A673 (cell line): ENCODE measurements at regions not wholly inside any gene's neighbourhood (a gene's known extent, or its start where the extent isn't known, plus 50 kb on each side); places are given as distances from the start of the nearest gene placed in this dataset.

Experiments used
- EZH2 ChIP-seq: fragments of 200-600 bp; sonication (generic); IDR thresholded peaks from 2 replicates; pipeline ENCODE4 v1.6.1; 2017; ENCODE audit warnings: borderline replicate concordance, low read depth, mild to moderate bottlenecking, mixed read lengths, antibody characterized with exemption, low read length; ENCODE audit not compliant: poor library complexity, severe bottlenecking
- TF ChIP-seq, protein P1 (sequence below): fragments of 300-800, 200-600 bp; sonication (generic); conservative IDR thresholded peaks from 2 replicates; pipeline ENCODE4 v1.5.1; 2017; ENCODE audit warnings: low read depth, mild to moderate bottlenecking, antibody characterized with exemption, low read length, moderate library complexity, mixed read lengths

GRCh38 chr16:81168406-81168805, 70.1 kb upstream of the BCO1 start:
- no peak for TF ChIP-seq EZH2
- TF ChIP-seq, protein P1, sequence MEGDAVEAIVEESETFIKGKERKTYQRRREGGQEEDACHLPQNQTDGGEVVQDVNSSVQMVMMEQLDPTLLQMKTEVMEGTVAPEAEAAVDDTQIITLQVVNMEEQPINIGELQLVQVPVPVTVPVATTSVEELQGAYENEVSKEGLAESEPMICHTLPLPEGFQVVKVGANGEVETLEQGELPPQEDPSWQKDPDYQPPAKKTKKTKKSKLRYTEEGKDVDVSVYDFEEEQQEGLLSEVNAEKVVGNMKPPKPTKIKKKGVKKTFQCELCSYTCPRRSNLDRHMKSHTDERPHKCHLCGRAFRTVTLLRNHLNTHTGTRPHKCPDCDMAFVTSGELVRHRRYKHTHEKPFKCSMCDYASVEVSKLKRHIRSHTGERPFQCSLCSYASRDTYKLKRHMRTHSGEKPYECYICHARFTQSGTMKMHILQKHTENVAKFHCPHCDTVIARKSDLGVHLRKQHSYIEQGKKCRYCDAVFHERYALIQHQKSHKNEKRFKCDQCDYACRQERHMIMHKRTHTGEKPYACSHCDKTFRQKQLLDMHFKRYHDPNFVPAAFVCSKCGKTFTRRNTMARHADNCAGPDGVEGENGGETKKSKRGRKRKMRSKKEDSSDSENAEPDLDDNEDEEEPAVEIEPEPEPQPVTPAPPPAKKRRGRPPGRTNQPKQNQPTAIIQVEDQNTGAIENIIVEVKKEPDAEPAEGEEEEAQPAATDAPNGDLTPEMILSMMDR = no peak
